ENCODE measurements at regions not wholly inside any gene's neighbourhood (a gene's known extent, or its start where the extent isn't known, plus 50 kb on each side); places are given as distances from the start of the nearest gene placed in this dataset.
"Not testable (repeated sequence)": the region's sequence is repeated elsewhere in the genome, so short reads cannot be mapped to it uniquely, and the experiment has no call there.

DNA sequence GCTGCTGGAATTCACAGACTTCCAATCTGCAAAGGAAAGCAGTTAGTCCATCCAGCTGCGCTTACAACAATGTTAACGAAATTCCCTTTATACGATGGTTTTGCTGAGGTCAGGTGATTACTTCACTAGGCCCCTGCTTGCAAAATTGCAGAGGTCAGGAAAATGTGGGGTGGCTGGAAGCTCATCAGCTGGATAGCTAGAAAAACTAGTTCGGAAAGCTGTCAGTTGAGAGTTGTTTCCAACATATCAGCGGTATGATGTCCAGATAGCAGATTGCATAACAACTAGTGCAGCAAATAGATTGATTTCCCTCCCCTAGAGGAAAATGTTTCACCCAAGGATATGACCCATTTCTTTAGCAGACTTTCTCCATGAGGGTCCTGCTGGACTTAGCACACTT, 2021.1 kb upstream of the CELF4 start:
- H3K4me3 ChIP-seq, result no peak overlapping the region
- H3K36me3 ChIP-seq, result no peaks in the 10 kb centered on the region
- TF ChIP-seq POLR2A (IDR thresholded peaks at IDR 0.05) (no peak), EP300 (IDR thresholded peaks at IDR 0.05) (no peak)
- TF ChIP-seq, protein P1, sequence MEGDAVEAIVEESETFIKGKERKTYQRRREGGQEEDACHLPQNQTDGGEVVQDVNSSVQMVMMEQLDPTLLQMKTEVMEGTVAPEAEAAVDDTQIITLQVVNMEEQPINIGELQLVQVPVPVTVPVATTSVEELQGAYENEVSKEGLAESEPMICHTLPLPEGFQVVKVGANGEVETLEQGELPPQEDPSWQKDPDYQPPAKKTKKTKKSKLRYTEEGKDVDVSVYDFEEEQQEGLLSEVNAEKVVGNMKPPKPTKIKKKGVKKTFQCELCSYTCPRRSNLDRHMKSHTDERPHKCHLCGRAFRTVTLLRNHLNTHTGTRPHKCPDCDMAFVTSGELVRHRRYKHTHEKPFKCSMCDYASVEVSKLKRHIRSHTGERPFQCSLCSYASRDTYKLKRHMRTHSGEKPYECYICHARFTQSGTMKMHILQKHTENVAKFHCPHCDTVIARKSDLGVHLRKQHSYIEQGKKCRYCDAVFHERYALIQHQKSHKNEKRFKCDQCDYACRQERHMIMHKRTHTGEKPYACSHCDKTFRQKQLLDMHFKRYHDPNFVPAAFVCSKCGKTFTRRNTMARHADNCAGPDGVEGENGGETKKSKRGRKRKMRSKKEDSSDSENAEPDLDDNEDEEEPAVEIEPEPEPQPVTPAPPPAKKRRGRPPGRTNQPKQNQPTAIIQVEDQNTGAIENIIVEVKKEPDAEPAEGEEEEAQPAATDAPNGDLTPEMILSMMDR (IDR thresholded peaks at IDR 0.05), result no peak
- H3K4me1 ChIP-seq, result no peaks in the 10 kb centered on the region
- no peaks in the 10 kb centered on the region for H3K27me3 ChIP-seq
- no peak for DNase-seq (ENCODE audit: low spot score in 2 of 2)
- H3K9me3 ChIP-seq, result no peaks in the 10 kb centered on the region
- H3K27ac ChIP-seq, result no peak overlapping the region
- 83 to 95% methylated on average over 5 of the region's 5 CpGs for WGBS, 2 donors

DNA sequence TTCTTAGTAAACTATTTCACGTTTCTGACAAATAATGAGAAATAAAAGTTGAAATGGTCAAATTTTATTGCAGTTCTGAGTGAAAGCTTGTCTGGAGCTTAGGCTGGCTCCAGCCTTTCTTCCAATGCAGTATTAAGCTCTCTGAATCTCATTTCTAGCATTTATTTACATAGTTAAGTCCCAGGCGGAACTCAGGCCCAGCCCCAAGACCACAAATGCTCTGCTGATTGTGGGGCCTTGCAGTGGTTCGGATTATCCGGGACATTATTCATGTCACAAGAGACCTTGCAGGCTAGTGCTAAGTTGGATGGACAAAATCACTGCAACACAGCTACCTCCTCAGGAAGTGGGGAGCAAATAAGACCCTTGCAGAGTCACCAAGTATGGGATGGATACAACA, 2009.3 kb upstream of the CELF4 start:
- TF ChIP-seq EP300 (IDR thresholded peaks at IDR 0.05) (no peak), POLR2A (IDR thresholded peaks at IDR 0.05) (no peak)
- TF ChIP-seq, protein P1 (IDR thresholded peaks at IDR 0.05), result no peak
- 56 to 70% methylated on average over 4 of the region's 4 CpGs for WGBS, 2 donors
- Histone ChIP-seq H3K27me3 (no peaks in the 10 kb centered on the region), H3K4me1 (no peaks in the 10 kb centered on the region), H3K9me3 (no peaks in the 10 kb centered on the region), H3K4me3 (no peak overlapping the region), H3K27ac (no peak overlapping the region), H3K36me3 (no peaks in the 10 kb centered on the region)
- DNase-seq (ENCODE audit: low spot score in 2 of 2), result no peak

DNA sequence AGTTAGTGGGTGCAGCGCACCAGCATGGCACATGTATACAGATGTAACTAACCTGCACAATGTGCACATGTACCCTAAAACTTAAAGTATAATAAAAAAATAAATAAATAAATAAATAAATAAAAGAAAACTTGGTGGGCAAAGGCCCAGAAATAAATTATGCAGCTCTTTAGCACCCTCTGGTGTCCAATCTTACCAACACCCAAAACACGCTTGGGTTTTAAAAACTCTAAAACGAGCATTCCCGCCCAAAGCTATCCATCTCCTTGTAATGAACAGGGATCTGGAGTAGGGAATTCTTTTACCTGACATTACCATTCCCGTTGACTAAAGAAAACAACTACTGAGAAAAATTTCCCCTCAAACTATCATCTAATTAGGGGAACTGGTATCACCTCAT, 2005.9 kb upstream of the CELF4 start:
- no peaks in the 10 kb centered on the region for H3K27me3 ChIP-seq
- no peaks in the 10 kb centered on the region for H3K9me3 ChIP-seq
- no peak overlapping the region for H3K4me3 ChIP-seq
- no peak overlapping the region for H3K27ac ChIP-seq
- H3K4me1 ChIP-seq, result no peaks in the 10 kb centered on the region
- WGBS, 2 donors, result 84 to 85% methylated on average over 5 of the region's 5 CpGs
- no peaks in the 10 kb centered on the region for H3K36me3 ChIP-seq
- DNase-seq (ENCODE audit: low spot score in 2 of 2), result no peak
- TF ChIP-seq POLR2A (IDR thresholded peaks at IDR 0.05) (no peak), EP300 (IDR thresholded peaks at IDR 0.05) (no peak)
- TF ChIP-seq, protein P1 (IDR thresholded peaks at IDR 0.05), result peak in 1 of 5 experiments; percentile 32

DNA sequence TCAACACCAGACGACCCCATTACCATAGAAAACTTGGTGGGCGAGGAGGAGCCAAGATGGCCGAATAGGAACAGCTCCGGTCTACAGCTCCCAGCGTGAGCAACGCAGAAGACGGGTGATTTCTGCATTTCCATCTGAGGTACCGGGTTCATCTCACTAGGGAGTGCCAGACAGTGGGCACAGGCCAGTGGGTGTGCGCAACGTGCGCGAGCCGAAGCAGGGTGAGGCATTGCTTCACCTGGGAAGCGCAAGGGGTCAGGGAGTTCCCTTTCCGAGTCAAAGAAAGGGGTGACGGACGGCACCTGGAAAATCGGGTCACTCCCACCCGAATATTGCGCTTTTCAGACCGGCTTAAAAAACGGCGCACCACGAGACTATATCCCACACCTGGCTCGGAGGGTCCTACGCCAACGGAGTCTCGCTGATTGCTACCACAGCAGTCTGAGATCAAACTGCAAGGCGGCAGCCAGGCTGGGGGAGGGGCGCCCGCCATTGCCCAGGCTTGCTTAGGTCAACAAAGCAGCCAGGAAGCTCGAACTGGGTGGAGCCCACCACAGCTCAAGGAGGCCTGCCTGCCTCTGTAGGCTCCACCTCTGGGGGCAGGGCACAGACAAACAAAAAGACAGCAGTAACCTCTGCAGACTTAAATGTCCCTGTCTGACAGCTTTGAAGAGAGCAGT, 2000.1 kb upstream of the CELF4 start:
- H3K4me1 ChIP-seq; DNase-seq (ENCODE audit: low spot score in 2 of 2); H3K27me3 ChIP-seq; H3K36me3 ChIP-seq; H3K4me3 ChIP-seq; H3K9me3 ChIP-seq; H3K27ac ChIP-seq: not testable (repeated sequence)
- 92 to 94% methylated on average over 31 to 32 of the region's 32 CpGs for WGBS, 2 donors

DNA sequence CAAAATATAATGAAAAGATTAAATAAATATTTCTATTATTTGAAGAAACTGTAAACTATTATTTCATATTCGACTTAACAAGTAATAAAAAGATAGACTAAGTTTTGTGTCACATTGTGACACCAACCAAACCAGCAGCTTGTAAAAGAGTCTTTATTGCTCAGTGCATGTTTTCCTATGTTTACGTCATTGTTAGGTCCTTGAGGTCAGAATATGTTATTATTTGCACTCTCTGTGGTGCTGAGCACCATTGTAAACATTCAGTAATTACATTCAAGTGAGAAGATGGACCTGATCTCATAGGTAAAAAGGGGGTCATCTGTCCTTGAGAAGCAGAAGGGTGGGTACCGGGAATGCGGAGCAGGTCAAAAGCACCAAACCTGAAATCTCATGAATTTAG, 1999.1 kb upstream of the CELF4 start:
- no peaks in the 10 kb centered on the region for H3K9me3 ChIP-seq
- no peaks in the 10 kb centered on the region for H3K4me1 ChIP-seq
- H3K36me3 ChIP-seq, result no peaks in the 10 kb centered on the region
- WGBS, 2 donors, result 60% methylated on average over 4 of the region's 4 CpGs
- H3K27ac ChIP-seq, result no peak overlapping the region
- no peak overlapping the region for H3K4me3 ChIP-seq
- no peaks in the 10 kb centered on the region for H3K27me3 ChIP-seq
- TF ChIP-seq POLR2A (IDR thresholded peaks at IDR 0.05), result no peak
- TF ChIP-seq, protein P1 (IDR thresholded peaks at IDR 0.05), result no peak
- no peak for TF ChIP-seq EP300 (IDR thresholded peaks at IDR 0.05)
- DNase-seq (ENCODE audit: low spot score in 2 of 2), result no peak

DNA sequence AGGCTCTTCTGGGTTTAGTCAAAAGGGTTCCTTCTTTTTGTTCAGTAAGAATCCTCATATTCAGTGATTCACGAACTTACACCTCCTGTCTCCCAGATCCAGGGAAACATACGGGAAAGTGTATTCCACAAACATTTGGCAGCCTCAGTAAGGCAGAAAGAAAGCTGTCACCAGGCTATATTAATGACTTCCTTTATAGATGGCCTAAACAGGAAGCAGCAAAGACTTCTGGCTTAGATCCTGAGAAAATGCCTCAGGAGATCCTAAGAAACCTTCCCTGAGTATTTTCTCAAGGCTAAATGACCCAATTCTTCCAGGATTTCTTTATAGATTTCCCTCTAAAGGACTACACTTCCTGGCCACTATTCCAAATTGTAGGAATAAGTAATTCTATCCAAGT, 1995.5 kb upstream of the CELF4 start:
- Histone ChIP-seq H3K4me1 (no peaks in the 10 kb centered on the region), H3K27ac (no peak overlapping the region), H3K9me3 (no peaks in the 10 kb centered on the region), H3K4me3 (no peak overlapping the region), H3K36me3 (no peaks in the 10 kb centered on the region), H3K27me3 (no peaks in the 10 kb centered on the region)
- TF ChIP-seq EP300 (IDR thresholded peaks at IDR 0.05) (no peak), POLR2A (IDR thresholded peaks at IDR 0.05) (no peak)
- TF ChIP-seq, protein P1 (IDR thresholded peaks at IDR 0.05), result no peak
- no peak for DNase-seq (ENCODE audit: low spot score in 2 of 2)
- 44 to 55% methylated on average over 2 of the region's 2 CpGs for WGBS, 2 donors
